ENCODE measurements at regions not wholly inside any gene's neighbourhood (a gene's known extent, or its start where the extent isn't known, plus 50 kb on each side); places are given as distances from the start of the nearest gene placed in this dataset.
"Not testable (repeated sequence)": the region's sequence is repeated elsewhere in the genome, so short reads cannot be mapped to it uniquely, and the experiment has no call there.

DNA sequence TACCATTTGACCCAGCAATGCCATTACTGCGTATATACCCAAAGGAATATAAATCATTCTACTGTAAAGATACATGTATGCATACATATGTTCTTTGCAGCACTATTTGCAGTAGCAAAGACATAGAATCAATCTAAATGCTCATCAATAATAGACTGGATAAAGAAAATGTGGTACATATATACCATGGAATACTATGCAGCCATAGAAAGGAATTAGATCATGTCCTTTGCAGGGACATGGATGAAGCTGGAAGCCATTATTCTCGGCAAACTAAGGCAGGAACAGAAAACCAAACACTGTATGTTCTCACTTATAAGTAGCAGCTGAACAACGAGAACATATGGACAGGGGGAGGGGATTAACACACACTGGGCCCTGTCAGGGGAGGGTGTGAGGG lies 54.8 kb upstream of the ZNF30 start:
- TF ChIP-seq, protein P1, sequence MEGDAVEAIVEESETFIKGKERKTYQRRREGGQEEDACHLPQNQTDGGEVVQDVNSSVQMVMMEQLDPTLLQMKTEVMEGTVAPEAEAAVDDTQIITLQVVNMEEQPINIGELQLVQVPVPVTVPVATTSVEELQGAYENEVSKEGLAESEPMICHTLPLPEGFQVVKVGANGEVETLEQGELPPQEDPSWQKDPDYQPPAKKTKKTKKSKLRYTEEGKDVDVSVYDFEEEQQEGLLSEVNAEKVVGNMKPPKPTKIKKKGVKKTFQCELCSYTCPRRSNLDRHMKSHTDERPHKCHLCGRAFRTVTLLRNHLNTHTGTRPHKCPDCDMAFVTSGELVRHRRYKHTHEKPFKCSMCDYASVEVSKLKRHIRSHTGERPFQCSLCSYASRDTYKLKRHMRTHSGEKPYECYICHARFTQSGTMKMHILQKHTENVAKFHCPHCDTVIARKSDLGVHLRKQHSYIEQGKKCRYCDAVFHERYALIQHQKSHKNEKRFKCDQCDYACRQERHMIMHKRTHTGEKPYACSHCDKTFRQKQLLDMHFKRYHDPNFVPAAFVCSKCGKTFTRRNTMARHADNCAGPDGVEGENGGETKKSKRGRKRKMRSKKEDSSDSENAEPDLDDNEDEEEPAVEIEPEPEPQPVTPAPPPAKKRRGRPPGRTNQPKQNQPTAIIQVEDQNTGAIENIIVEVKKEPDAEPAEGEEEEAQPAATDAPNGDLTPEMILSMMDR (IDR thresholded peaks at IDR 0.05; ENCODE audit: borderline replicate concordance, extremely low read depth, low read length, poor library complexity, severe bottlenecking), result not testable (repeated sequence)
- not testable (repeated sequence) for TF ChIP-seq EZH2 (IDR thresholded peaks at IDR 0.05; ENCODE audit: borderline replicate concordance, low read depth, low read length, severe bottlenecking)
